ENCODE measurements at regions not wholly inside any gene's neighbourhood (a gene's known extent, or its start where the extent isn't known, plus 50 kb on each side); places are given as distances from the start of the nearest gene placed in this dataset.

DNA sequence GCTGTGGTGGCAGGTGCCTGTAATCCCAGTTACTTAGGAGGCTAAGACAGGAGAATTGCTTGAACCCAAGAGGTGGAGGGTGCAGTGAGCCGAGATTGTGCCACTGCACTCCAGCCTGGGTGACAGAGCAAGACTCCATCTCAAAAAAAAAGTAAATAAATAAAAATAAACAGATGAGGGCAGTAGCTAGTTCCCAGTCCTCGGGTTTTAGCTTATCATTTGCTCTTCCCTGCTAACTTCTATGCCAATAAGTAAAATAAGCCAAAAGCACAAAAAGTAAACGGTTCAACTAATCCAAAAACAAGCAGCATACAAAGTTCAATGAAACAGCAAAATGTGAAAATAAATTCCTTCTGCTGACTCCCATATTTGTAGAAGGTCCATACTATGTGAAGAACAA is 133.0 kb upstream of the TMCC3 start:
- DNase-seq (ENCODE audit: low read depth), result no peak

DNA sequence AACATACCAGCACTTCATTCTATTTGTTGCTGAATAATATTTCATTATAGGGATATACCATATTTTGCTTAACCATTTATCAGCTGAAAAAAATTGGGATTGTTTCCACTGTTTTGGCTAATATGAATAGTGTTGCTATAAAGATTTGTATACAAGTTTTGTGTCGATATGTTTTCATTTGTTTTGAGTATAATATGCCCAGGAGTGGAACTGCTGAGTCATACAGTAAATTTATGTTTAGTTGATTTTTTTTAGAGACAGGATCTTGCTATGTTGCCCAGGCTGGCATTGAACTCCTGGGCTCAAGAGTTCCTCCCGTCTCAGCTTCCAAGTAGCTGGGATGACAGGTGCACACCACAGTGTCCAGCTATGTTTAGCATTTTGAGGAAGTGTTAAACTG is 131.5 kb upstream of the TMCC3 start:
- DNase-seq (ENCODE audit: low read depth), result no peak

DNA sequence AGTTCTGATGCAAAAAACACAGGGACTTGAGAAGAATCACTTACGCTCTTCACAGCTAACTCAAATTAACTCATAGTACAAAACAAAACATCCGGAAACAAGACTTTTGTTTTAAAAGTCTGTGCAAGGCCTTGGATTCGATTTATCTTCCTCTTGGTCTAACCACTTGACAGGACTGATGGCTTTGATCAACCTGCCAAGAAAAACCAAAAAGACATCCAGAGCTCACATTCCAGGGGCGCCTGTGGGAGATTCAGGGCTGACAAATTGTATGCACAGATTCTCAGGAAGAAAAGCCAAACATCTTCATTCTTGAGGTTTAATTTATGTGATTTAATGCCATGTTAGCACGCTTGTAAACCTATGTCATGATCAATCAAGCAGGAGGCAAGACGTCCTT is 129.1 kb upstream of the TMCC3 start:
- no peak for DNase-seq (ENCODE audit: low read depth)

DNA sequence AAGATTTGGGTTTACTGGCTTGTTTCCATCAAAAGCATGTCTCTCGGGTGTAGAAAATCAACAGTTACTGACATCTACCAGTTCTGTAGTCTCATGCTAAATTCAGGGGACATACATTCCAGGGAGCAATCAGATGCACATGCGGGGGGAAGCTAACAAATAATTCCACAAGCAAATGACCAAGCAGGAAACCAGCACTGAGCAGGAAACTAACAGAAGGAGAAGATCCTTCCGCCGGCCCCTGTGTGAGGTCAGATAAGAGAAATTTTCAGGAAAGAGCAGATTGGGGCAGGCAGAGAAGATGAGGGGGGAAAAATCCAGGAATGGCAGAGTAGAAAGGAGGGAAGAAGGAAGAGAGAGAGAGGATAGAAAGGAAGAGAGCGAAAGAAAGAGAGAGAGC is 127.6 kb upstream of the TMCC3 start:
- no peak for DNase-seq (ENCODE audit: low read depth)

DNA sequence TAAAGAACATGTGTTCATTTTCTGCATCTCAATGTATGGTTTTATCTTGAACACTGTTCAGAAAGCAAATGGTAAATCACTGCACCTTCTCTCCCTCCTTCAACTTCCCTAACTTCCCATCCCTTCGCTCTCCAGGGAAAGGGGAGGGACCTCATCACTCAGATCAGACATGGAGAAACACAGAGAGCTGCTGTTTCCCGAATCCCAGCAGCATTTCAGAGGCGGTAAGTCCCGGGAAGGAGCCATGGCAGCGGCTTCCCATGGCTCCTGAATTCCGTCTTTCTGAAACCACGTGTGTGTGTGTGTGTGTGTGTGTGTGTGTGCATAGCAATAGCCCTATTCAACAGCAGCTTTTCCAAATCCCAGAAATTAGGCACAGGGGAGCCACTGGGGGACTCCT is 125.4 kb upstream of the TMCC3 start:
- no peak for DNase-seq (ENCODE audit: low read depth)

DNA sequence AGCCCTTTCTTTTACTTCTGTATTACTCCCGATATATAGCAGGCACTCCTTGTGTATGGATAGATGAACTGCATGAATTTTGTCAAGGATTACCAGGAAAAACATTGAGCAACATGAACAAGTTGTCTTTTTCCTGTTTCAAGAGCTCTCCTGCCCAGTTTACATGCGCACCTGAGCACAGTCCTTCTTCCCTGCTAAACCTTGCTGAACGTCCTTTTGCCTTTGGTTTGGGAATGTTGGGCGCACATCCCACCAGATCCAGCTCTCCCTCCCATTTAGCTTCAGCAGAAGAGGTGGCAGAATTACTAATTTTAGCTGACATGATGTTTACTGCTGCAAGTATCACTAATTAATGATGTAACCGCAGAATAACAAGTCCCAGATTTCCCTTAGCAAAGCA is 121.4 kb upstream of the TMCC3 start:
- no peak for DNase-seq (ENCODE audit: low read depth)

DNA sequence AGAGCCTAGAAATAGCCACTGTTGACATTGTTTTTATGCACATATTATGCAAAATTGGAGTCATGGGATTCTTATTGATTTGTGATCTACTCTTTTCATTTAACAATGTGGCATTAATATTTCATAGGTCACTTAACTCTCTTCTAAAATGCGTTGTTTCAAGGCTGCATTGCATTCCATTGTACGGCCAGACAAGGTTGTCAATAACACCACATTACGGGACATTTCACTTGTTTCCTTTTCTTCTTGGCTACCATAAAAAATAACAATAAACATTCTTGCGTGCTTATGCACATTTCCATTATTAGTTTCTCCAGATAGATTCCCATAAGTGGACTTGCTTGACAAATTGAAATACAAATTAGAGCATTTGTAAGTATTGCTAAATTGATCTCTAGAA is 120.8 kb upstream of the TMCC3 start:
- no peak for DNase-seq (ENCODE audit: low read depth)

DNA sequence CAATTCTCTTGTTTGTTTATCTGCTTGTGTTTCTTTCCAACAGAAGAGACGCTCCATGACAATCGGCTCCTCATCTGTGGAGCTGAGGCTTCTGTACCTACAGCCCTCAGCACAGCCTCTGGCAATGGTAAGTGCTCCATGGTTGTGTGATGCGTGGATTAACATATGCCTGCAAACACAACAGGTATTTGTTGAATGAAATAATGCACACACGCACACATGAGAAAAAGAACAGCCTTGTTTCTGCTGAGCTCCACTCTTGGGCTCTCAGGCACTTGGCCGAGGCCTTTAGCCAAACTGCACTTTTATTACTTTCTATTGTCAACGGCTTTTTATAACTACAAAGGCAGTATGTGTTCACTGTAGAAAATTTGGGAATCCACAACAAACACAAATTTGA is 120.4 kb upstream of the TMCC3 start:
- no peak for DNase-seq (ENCODE audit: low read depth)

DNA sequence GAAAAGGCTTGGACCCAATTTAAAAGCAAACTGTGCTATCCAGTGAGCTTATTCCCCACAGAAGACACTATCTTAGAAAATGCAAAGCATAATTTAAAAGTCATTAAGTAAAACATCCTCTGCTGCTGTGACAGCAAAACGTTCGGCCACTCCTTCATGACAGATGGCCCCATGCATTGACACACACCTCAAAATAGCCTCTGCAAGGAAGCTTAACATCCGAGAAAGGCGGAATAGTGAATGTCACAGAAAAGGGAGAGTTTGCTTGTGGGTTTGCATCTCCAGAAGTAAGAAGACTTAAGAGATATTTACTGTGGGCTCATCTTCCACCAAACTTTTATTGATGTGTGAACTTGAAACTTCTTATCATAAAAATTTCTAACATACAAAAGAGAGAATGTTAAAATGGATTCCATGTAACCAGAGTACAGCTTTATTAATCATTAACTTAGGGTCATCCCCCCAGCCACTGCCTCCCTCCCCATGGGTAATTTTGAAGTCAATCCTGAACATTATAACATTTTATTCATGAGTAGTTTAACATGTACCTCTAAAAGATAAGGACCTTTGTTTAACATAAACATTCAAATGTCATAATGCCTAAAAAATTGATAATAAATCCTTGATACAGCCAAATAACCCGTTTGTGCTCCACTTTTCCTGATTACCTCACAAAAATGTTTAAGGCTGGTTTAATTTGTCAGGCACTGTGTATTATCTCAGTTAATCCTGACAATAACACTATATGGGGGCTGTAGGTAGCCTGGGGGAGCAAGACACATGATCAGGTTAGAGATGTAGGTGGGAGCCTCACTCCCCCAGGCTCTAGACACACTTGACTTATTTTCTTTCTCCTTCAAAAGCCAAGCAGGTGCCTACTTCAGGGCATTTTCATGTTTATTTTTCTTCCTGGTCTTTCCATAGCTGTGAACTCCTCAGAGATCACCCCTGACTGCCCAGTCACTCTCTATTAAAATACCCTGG is 119.7 kb upstream of the TMCC3 start:
- DNase-seq (ENCODE audit: low read depth), result no peak

DNA sequence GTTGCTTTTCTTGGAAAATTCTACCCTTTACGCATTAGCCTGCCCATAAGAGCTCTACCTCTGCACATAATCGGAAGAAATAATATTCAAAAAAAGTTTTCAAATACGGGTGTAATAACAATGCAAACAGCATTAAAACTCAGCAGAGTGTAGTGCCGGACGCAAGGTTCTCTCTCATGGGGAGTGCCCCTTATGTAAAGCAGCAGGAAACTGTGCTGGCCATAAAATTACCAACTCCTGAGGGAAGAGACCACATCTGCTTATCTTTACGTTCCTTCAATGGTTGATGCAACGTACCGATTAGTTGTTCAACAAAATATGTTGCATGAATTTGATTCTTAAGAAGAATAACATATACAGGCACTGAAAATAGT is 118.7 kb upstream of the TMCC3 start:
- DNase-seq (ENCODE audit: low read depth), result no peak

DNA sequence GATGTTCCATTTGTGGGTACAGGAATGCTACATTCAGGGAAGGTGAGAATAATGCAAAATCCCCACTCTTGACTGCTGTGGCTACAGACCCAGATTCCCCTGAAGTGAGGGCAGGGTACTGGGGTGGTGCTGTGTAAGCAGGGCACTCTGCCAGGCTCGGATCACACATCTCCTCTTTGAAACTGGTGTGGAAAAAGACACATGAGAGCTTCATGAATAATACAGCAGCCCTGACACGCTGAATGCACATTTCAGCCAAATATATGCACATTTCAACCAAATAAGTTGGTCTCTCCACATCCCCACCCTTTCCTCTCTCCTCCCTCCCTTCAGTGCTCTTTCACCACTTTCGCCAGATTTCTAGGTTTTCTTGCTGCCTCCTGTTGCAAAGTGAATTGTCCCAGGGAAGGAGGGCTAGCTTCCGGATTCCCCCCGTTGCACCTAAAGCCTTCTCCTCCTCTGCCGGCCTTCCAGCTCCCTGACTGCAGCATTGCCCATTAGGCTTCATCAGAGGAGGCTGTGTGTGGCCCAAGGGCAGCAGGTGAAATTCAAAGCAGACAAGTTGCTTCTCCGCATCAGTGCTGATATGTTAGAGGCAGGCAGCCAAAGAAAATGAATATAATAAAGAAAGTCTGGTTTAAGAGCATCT is 118.2 kb upstream of the TMCC3 start:
- DNase-seq (ENCODE audit: low read depth), result no peak

DNA sequence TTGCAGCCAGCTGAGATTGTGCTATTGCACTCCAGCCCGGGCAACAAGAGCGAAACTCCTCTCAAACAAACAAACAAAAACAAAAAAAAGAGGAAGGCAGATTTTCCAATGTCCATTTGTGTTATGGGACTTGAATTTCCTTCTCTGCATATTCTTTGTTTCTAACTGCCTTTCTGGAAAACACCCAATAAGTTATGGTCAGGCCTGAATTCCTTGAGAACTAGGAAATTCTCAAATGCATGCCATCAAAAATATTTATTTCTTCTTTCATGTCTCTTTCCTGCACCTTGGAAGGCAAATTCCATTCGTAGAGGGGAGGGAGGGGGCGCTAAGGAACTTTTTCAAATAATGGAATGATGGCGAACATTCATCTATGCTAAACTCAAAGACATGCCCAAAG is 117.6 kb upstream of the TMCC3 start:
- no peak for DNase-seq (ENCODE audit: low read depth)

DNA sequence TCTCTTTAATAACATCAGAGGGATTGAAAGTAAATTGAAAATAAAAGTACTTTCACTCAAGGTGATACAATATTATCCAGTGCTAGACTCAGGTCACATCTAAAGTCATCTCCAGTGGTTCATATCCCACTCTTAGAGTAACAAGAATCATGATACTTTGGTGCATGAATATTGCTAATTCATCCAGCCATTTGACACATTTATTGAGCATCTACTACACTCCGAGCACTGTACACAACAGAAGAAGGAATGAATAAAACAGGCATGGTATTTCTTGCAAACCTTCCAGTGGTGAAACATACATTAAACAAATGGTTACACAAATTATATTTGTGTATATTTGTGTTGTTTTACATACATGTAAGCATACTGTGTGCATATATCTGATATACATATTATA is 116.0 kb upstream of the TMCC3 start:
- no peak for DNase-seq (ENCODE audit: low read depth)

DNA sequence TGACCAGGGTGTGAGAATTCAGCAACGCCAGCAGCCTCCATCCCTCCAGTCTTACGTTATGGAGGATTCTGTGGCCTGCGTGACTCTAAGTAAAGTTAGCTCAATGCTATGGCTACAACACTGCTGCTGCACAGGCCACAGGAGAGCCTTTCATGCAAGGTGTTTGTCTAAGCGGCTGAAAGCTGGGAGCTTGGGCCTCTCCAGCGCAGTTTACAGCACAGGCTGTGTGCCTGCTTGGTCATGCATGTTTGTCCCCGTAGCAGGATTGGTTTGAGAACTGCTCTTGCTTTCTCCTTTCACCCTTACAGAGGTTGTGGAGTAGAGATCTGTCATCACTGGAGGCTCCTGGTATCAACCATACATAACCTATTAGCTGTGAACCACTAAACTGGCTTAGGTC is 113.1 kb upstream of the TMCC3 start:
- no peak for DNase-seq (ENCODE audit: low read depth)

DNA sequence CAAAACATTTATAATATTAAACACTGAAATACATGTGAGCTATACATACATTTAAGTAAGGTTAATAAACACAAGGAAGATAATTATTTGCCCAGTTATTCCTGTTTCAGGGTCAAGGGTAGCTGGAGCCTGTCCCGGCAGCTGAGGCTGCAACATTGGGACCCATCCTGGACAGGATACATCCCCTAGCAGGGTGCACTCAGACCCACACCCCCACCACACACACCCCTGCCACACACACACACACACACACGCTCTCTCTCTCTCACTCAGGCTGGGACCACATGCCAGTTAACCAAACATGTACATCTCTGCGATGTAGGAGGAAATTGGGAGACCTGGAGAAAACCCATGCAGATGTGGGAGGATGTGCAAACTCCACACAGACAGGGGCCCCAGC is 112.6 kb upstream of the TMCC3 start:
- DNase-seq (ENCODE audit: low read depth), result no peak

DNA sequence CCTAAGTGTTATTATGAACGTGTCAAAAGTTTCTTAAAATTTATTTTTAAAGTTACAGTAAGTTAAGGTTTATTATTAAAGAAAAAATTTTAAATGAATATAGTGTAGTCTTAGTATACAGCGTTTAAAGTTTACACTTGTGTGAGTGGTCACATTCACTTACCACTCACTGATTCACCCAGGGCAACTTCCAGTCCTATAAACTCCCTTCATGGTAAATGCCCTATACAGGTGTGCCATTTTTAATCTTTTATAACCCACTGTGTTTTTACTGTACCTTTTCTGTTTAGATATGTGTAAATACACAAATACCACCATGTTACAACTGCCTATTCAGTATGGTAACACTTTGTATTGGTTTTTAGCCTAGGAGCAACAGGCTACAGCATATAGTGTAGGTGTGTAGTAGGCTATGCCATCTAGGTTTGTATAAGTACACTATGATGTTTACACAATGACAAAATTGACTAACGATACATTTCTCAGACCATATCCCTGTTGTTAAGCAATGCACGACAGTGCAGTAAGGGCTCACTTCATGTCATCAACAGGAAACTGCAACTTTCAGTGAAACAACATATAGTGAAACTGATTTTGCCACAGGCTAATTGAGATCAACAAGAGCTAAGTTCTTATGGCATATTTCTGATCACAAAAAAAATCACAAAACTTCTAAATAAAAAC is 112.0 kb upstream of the TMCC3 start:
- no peak for DNase-seq (ENCODE audit: low read depth)

DNA sequence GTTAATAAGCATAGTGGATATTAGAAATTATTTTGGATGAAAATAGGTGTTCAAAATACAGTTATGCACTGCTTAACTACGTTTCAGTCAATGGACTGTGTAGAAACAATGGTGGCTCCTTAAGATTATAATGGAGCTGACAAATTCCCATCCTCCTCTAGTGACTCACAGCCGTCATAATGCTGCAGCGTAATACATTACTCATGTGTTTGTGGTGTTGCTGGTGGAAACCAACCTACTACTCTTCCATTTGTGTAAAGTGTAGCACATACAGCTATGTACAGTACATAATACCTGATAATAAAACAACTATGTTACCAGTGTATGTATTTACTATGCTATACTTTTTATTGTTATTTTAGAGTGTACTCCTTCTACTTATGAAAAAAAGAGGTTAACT is 111.2 kb upstream of the TMCC3 start:
- no peak for DNase-seq (ENCODE audit: low read depth)

DNA sequence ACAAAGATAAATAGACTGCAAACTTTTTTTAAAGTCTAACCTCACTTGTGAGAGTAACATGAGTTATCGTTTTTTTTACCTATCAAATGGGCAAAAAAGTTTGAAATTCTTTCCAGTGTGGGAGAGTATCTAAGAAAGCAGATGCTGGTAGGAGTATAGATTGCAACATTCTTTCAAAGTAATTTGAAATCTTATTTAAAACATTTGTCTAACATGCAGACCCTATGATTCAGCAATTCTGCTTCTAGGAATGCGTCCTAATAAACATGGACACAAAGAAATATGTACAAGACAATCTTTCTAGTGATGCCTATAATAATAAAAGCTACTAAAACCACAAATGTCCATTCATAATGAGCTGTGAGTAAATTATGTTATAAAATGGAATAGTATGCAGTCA is 110.4 kb upstream of the TMCC3 start:
- no peak for DNase-seq (ENCODE audit: low read depth)

DNA sequence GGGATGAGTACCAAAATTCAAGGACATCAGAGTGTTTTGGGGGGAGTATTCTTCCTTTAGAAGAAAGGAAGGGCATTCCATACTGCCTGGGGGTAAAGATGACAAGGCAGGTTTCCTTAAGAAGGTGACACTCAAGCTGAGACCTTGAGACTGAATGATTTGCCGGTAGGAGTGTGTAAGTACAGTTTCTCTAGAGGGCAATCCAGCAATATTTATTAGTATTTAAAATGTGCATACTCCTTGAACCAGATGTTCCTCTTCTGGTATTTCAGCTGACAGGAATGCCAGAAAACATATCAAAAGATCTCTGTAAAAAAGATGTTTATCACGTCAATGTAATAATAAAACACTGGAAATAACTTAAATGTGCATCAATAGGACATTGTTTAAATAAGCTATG is 106.4 kb upstream of the TMCC3 start:
- no peak for DNase-seq (ENCODE audit: low read depth)

DNA sequence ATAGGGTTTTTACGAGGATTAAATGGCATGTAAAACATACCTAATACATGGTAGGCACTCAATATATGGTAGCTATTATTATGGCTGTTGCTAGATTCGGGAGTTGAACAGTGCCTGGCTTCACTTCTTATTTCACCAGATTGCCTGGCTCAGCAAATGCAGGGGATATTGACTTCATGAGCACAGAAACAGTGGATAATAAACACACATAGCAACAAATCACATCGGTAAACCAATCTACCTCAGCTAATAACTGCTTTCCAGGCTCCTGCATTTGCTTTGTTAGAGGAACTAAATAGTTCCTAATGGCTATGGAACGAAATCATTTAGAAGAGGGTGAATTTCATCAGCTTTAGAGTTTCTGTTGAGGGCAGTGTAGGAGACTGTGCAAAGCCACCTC is 105.2 kb upstream of the TMCC3 start:
- DNase-seq (ENCODE audit: low read depth), result no peak

DNA sequence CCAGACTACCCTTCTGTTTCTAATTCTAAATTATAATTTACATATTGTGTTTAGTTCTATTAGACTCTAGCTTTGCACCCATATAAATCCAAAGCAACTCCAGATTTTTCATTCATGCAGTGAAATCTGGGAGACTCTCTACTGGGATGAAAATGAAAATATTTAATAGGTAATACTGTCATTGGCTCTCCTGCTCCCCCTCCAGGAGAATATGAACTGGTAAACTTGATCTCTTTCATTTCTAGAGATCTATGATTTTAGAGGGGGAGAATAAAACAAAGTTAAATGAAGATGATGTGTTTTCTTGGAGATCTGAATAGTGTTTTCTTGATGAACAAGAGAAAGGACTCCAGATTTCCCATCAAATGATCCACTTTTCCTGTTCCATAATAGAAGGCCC is 104.3 kb upstream of the TMCC3 start:
- DNase-seq (ENCODE audit: low read depth), result no peak

DNA sequence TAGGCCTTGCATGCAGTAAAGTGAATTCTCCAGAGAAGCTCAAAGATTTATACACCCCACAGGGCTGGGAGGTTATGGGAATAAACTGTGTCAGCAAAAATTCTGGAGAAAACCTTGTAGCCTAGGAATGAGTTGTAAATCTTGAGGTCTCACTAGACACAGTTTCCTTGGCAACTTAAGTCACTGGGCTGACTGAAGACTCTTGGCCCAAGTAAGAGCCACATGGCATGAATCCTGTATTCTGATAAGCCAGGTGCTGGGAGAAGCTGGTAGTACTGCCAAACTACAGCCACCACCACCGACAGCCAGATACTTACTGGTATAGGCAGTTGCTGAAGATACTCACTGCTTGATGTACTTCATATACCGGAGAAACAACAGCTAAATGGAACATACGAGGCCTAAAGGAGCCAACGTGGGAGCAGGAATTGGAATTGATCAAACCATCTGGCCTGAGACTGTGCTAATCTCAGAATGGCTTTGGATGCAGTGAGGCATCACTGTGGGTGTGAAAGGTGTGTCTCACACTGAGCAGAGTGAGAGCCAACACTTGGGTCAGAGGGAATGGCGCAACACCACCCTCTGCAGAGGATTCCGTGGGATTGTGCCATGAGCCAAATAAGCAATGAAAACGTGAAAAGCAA is 102.8 kb upstream of the TMCC3 start:
- DNase-seq (ENCODE audit: low read depth), result no peak

DNA sequence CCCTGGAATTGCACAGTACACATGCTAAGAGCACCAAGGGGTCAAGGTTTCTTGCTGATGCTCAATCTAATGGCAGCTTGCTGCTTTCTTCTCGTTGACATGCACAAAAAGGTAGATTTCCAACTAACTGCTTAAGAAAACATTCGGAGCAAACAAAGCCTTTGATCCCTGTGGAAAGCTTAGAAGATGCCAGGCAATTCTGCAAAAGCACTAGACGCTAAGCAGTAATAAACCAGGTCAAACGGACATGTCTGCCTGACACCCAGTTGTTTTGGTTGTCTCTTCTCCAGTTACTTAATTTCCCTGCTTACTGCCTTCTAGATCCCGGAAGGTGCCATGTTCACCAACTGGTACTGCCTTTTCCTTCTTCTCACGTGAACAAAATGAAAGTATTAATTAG is 100.5 kb upstream of the TMCC3 start:
- no peak for DNase-seq (ENCODE audit: low read depth)

Data from T follicular helper cell (primary cell).